ENCODE measurements at regions not wholly inside any gene's neighbourhood (a gene's known extent, or its start where the extent isn't known, plus 50 kb on each side); places are given as distances from the start of the nearest gene placed in this dataset.

DNA sequence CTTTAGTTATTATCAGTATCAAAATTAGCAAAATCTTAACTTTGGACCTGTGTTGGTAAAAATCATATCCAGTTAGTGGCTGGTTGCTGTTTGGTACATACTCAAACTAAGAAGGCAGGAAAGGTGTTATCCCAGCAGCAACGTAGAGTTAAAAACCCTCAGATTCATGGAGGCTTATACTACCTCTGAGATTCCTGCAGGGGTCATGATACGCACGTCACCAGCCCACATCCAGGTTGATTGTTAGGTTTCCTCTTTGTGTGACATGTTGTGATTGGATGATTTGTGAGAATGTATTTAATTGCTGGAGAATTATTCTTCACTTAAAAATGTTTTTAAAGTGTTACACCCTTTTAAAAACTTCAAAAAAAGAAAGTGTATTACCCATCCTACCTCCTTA, 423.3 kb upstream of the ADGRL2 start:
- H3K4me3 ChIP-seq (ENCODE audit: low read length), result no peak overlapping the region
- TF ChIP-seq ZNF274 (IDR thresholded peaks at IDR 0.05; ENCODE audit: low read depth, low read length), result no peak

DNA sequence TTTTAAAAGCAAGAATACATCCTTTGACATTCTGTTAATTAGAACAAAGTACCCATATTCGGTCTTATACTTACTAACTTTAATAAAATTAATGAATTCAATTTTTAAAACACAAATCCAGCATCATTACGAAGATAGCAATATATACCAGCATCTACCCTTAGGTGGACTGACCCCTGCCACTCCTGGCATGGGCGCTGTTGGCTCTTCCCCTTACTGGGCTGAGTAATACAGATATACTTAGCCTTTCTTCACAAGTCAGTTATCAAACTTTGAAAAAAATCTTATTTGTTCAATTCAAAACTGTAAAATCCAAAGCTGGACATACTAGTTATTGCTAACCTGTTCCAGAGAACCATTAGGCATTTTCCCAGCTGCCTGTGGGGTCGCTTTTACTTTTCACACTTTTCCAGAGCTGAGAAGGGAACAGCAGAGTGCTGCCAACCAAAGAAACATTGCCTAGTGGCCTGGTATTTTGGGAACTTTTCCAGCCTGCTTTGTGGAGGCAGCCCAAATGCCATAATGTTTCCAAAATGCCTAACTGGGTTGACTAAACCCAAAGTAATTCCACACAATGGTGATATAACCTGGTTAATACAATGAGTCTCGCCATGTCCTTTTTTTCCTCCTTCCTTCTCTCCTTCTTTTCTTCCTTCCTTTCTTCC, 424.7 kb upstream of the ADGRL2 start:
- no peak for TF ChIP-seq ZNF274 (IDR thresholded peaks at IDR 0.05; ENCODE audit: low read depth, low read length)
- no peak overlapping the region for H3K4me3 ChIP-seq (ENCODE audit: low read length)

DNA sequence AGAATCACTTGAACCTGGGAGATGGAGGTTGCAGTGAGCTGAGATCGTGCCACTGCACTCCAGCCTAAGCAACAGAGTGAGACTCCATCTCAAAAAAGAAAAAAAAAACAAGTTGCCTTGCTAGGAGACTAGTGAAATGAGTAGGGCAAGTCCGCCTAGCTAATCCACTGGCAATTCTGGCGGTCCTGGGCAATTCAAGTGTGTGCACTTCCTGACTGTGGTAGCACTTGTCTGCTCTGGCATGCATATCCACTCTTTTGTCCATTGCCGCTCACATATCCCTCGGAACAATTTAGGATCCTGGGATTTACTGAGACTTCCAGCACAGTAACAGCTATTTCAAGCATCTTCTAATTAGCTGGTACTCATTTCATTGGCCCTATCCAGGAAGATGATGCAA, 426.3 kb upstream of the ADGRL2 start:
- TF ChIP-seq ZNF274 (IDR thresholded peaks at IDR 0.05; ENCODE audit: low read depth, low read length), result no peak
- no peak overlapping the region for H3K4me3 ChIP-seq (ENCODE audit: low read length)

DNA sequence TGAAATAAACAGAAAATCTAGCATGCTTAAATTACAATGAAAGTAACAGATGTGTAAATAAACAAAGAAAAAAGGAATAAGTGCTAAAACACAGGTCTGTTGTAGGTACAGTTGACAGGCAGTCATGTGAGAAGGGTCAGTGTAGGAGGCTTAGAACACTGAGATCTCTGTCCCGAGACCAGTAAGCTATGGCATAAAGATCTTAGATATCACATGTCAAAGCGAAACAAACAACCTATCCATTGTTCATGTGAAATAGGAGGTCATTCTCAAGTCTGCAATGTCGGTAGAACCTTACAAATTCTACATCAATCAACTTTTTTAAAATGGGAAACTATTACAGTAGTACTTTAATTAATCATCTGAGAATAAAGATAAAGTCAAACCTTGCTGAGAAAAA, 428.9 kb upstream of the ADGRL2 start:
- H3K4me3 ChIP-seq (ENCODE audit: low read length), result no peak overlapping the region
- TF ChIP-seq ZNF274 (IDR thresholded peaks at IDR 0.05; ENCODE audit: low read depth, low read length), result no peak

DNA sequence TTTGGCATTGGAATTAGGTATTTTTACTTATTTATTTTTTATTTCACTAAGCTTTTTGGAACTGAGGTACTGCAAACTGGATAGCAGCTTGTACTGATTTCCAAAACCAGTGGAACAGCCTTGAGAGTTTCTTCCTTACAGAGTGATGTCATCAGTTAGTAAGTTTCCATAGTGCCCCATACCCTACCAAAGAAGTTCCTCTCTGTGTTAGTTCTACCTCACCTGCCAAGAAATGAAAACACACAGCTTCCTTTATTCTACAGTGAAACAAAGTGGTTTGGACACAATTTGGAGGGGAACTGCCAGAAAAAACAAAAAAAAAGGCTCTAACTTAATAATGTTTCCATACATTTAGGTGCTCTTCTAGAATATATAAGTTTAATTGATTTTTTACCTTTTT, 430.9 kb upstream of the ADGRL2 start:
- H3K4me3 ChIP-seq (ENCODE audit: low read length), result no peak overlapping the region
- no peak for TF ChIP-seq ZNF274 (IDR thresholded peaks at IDR 0.05; ENCODE audit: low read depth, low read length)

DNA sequence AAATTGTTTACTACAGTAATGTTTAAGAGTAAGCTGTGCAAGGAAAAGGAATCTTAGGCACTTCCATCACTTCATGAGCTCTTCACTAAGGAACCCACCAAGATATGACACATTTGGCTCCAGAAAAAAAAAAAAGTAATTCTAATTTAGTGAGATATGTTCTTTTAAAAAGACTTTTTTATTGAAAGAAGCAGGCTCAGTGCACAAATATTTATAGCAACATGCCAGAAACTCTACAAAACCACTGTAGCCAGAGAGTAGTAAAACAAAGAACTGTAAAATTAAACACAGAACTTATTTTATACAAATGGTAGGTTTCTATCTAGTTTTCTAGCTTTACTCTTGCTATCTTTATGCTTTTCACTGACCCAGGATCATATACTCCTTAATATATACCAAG, 434.6 kb upstream of the ADGRL2 start:
- TF ChIP-seq ZNF274 (IDR thresholded peaks at IDR 0.05; ENCODE audit: low read depth, low read length), result no peak

DNA sequence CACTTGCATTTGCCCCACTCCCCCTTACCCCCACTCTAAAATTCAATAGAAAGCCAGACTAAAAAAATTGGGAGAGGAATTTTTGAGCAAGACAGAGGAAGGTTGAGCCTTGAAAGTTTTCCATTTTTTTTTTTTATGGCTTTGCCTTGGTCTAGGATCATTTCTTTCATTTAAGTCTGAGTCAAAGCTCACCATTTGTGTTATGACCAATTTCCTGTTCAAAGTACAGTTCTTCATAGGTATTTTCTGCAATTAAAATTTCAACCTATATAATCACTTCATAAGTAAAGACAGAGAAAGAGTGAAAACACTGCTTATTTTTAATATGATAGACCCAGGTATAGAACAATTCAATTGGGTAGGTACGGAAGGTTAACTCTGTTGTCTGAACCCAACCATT, 436.6 kb upstream of the ADGRL2 start:
- no peak overlapping the region for H3K4me3 ChIP-seq (ENCODE audit: low read length)
- no peak for TF ChIP-seq ZNF274 (IDR thresholded peaks at IDR 0.05; ENCODE audit: low read depth, low read length)

More for the DNA sequence above, 434.6 kb upstream of the ADGRL2 start:
- H3K4me3 ChIP-seq (ENCODE audit: low read length), result no peak overlapping the region

DNA sequence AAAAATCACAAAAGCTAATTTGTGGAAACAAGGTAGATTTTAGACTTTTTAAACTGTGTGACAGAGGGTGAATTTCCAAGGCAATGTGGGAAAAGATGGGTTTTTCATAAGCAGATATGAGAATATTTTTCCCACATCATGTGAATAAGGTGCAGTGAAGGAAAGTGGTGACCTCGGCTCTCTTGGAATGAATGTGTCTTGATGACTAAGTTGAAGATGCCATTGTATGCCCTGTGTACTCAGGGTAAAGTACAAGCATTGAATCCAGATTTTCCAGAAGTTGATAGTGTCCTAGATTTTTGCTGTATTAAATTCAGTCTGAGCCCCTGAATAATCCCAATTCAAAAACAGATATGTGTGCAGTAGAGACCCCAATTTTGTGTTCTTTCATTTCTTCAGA, 442.6 kb upstream of the ADGRL2 start:
- no peak for TF ChIP-seq ZNF274 (IDR thresholded peaks at IDR 0.05; ENCODE audit: low read depth, low read length)

DNA sequence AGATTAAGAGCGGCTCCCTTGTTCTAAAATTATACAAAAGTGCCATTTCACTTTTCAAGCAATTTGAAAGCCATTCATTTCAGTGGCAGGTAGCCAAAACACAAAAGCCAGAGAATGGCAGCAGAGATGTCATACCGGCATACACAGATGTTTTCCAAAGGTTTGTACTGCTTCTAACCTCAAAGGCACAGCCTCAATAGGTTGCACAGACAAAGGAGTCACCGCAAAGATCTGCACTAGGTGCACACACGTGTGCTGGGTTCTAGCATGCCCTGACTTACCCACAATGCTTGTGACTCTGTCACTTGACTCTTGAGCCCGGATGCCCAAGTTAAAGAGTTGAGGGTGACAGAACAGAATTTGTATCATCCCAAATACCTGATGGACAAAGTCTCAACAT, 448.9 kb upstream of the ADGRL2 start:
- TF ChIP-seq ZNF274 (IDR thresholded peaks at IDR 0.05; ENCODE audit: low read depth, low read length), result no peak
- no peak overlapping the region for H3K4me3 ChIP-seq (ENCODE audit: low read length)

More for the DNA sequence above, 442.6 kb upstream of the ADGRL2 start:
- no peak overlapping the region for H3K4me3 ChIP-seq (ENCODE audit: low read length)

DNA sequence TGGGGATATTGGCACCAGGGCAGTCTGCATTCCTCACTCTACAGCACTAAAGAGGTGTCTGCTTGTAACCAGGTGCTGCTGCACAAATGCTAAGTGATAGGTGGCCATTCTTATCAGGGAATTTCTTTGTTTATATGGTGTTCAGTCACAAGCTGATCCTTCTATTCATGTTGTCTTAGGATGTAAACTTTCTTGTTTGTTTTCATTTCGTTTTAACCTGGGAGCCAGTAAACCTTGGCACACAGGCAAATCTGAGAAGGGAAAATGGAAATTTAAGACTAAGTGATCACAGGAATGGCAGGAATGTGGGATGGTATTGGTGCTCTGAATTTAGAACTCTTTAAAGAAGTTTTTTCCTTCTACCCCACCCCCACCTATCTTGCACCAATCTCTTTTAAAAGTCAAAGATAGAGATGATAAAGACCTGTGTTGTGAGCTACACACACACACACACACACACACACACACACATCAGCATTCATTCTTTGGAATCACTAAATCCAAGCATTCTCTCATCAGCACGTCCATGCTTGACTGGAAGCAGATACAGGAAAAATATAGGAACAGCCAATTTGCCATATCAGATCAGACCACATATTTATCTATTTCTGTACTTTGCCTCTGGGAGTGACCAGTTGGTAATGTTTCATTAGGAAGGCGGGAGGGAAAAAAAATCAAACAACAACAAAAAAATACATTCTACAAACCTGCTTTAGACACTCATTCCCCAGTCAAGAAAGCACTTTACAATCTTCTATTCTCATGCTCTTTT, 451.4 kb upstream of the ADGRL2 start:
- no peak for TF ChIP-seq ZNF274 (IDR thresholded peaks at IDR 0.05; ENCODE audit: low read depth, low read length)

DNA sequence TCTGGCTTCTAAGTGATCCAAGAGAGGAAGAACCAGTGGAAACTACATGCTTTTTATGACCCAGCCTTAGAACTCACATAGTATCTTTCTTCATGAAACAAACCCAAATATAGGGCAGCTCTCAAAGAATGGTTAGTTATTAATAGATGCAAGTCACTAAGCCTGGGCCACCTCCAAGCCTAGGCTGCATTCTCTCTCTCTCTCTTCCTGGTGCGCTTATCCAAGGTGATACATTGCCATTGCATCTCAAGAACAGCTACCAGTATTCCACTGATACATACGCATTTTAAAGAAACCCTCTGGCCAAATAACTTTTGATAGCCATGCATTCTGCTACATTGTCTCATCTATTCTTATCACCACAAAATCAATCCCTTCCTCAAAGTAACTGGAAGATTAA, 455.6 kb upstream of the ADGRL2 start:
- no peak for TF ChIP-seq ZNF274 (IDR thresholded peaks at IDR 0.05; ENCODE audit: low read depth, low read length)
- no peak overlapping the region for H3K4me3 ChIP-seq (ENCODE audit: low read length)

More for the DNA sequence above, 451.4 kb upstream of the ADGRL2 start:
- H3K4me3 ChIP-seq (ENCODE audit: low read length), result no peak overlapping the region

DNA sequence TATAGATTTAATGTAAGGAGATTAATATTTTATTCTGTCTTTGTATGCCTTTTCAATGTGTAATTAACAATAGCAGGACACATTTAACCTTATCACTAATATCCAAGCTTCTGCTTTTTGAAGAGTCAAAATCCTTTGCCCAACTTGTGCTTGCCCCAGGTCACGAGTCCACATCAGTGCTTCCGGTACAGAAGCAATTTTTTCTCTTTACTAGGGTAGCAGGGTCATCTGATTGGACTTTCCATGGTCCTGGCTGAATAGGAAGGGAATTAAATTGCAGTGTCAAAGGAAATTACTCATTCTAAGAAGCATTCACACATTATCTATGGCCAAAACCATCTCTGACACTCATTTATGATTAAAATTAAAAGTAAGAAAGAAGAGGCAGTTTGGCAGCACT, 460.5 kb upstream of the ADGRL2 start:
- no peak for TF ChIP-seq ZNF274 (IDR thresholded peaks at IDR 0.05; ENCODE audit: low read depth, low read length)
- H3K4me3 ChIP-seq (ENCODE audit: low read length), result no peak overlapping the region

DNA sequence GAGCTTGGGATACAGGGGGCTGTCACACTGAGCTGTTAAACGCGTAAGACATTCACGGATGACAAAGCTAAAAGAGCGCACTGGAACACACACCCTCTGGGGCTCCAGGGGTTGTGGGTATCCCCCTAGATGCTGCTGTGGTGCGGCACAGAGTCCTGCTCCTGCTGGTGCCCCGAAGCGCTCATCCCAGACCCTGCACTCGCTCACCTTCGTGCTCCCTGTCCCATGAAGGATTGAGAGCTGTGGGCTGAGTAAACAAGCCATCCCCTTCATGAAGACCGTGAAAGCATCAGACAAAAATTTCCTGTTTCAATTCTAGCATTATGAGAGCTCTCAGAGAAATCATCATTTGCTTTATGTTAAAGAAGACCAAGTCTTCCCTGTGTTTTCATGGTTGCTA, 463.5 kb upstream of the ADGRL2 start:
- no peak overlapping the region for H3K4me3 ChIP-seq (ENCODE audit: low read length)
- TF ChIP-seq ZNF274 (IDR thresholded peaks at IDR 0.05; ENCODE audit: low read depth, low read length), result no peak

DNA sequence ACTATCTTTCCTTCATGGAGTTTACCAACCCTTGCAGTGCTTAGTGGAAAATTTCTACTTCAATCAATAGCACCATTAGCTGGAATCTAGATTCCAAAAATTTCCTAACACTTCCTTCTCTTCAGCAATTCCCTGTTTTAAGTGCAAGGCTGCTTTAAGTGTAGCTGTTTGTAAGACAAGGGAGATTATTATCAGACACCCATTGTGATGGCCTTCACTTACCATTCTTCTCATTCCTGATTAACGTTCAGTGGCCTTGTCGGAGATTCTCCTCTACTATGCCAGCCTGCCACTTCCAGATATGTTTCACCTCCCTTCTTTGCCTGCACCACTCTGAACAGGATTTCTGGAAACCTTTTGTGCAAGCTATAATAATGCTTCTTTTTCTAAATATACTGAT, 464.9 kb upstream of the ADGRL2 start:
- no peak for TF ChIP-seq ZNF274 (IDR thresholded peaks at IDR 0.05; ENCODE audit: low read depth, low read length)
- no peak overlapping the region for H3K4me3 ChIP-seq (ENCODE audit: low read length)

DNA sequence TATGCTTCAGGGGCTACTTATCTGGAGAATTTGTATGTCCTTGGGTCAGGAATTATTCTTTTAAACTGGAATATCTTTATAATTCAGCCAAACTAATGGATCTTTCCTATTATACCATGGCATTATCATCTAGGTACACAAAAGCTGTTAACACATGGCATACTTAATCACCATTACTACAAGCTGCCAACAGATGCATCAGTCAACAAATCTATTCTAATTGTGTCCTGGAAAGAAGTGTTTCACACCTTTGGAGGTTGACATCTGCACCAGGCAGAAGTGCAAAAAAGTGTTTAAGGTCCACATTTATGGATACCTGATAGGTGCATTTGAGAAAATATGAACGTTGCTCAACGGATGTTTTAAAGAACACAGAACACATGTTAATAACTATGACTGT, 470.2 kb upstream of the ADGRL2 start:
- TF ChIP-seq ZNF274 (IDR thresholded peaks at IDR 0.05; ENCODE audit: low read depth, low read length), result no peak
- H3K4me3 ChIP-seq (ENCODE audit: low read length), result no peak overlapping the region
